HG03442 (cell line): ENCODE measurements at regions not wholly inside any gene's neighbourhood (a gene's known extent, or its start where the extent isn't known, plus 50 kb on each side); places are given as distances from the start of the nearest gene placed in this dataset.

ENCODE experiments used
- ATAC-seq: cut with Tn5 transposase; IDR thresholded peaks from one replicate; pipeline ENCODE4 v1.9.1; 2021; ENCODE audit warnings: mild to moderate bottlenecking, moderate library complexity; ENCODE audit not compliant: unreplicated experiment

GRCh38 chr12:29996993-29997392, 213.3 kb upstream of the TMTC1 start:
- ATAC-seq = no peak

GRCh38 chr12:29992366-29992765, 208.6 kb upstream of the TMTC1 start:
- no peak for ATAC-seq

GRCh38 chr12:29991924-29992323, 208.2 kb upstream of the TMTC1 start:
- no peak for ATAC-seq

GRCh38 chr12:29990971-29991370, 207.2 kb upstream of the TMTC1 start:
- ATAC-seq = no peak

GRCh38 chr12:29983851-29984250, 200.1 kb upstream of the TMTC1 start:
- ATAC-seq = no peak

- ATAC-seq = no peak
Observed at GRCh38 chr12:29980304-29980703, 196.6 kb upstream of the TMTC1 start.

- no peak for ATAC-seq
Observed at GRCh38 chr12:29971446-29971845, 187.7 kb upstream of the TMTC1 start.

- ATAC-seq = no peak
Observed at GRCh38 chr12:29970501-29970900, 186.8 kb upstream of the TMTC1 start.

GRCh38 chr12:29962276-29963035, 178.7 kb upstream of the TMTC1 start:
- ATAC-seq = no peak

GRCh38 chr12:29961231-29961630, 177.5 kb upstream of the TMTC1 start:
- ATAC-seq = no peak

GRCh38 chr12:29960122-29960521, 176.4 kb upstream of the TMTC1 start:
- ATAC-seq = no peak

GRCh38 chr12:29957835-29958234, 174.1 kb upstream of the TMTC1 start:
- ATAC-seq = no peak

GRCh38 chr12:29945904-29946303, 162.2 kb upstream of the TMTC1 start:
- ATAC-seq = no peak

- ATAC-seq = no peak
Observed at GRCh38 chr12:29944269-29945000, 160.7 kb upstream of the TMTC1 start.

GRCh38 chr12:29943683-29944082, 159.9 kb upstream of the TMTC1 start:
- no peak for ATAC-seq

- no peak for ATAC-seq
Observed at GRCh38 chr12:29940811-29941210, 157.1 kb upstream of the TMTC1 start.

GRCh38 chr12:29930503-29930902, 146.8 kb upstream of the TMTC1 start:
- no peak for ATAC-seq

GRCh38 chr12:29929295-29929694, 145.6 kb upstream of the TMTC1 start:
- no peak for ATAC-seq

GRCh38 chr12:29921307-29921706, 137.6 kb upstream of the TMTC1 start:
- ATAC-seq = no peak

GRCh38 chr12:29908157-29908556, 124.4 kb upstream of the TMTC1 start:
- no peak for ATAC-seq

- ATAC-seq = no peak
Observed at GRCh38 chr12:29907461-29907860, 123.7 kb upstream of the TMTC1 start.

GRCh38 chr12:29902043-29902442, 118.3 kb upstream of the TMTC1 start:
- no peak for ATAC-seq
